B cell (primary cell): ENCODE measurements at regions not wholly inside any gene's neighbourhood (a gene's known extent, or its start where the extent isn't known, plus 50 kb on each side); places are given as distances from the start of the nearest gene placed in this dataset.

Experiments
- CTCF ChIP-seq: fragments of 200-600 bp; IDR thresholded peaks from one replicate; pipeline ENCODE4 v1.8.0; 2022; ENCODE audit warnings: antibody characterized with exemption, mild to moderate bottlenecking
- EZH2 ChIP-seq: IDR thresholded peaks from 2 replicates; pipeline ENCODE4 v1.6.1; 2012; ENCODE audit warnings: borderline replicate concordance, low read depth, mild to moderate bottlenecking, moderate library complexity, low read length; ENCODE audit not compliant: insufficient read depth, poor library complexity, severe bottlenecking

GRCh38 chr13:73610799-73611592 lies 523.2 kb downstream of the KLF12 start:
- no peak for TF ChIP-seq CTCF
- TF ChIP-seq EZH2, result no peak
